MM.1S (cell line): ENCODE measurements at regions not wholly inside any gene's neighbourhood (a gene's known extent, or its start where the extent isn't known, plus 50 kb on each side); places are given as distances from the start of the nearest gene placed in this dataset.

Experiments
- EZH2 ChIP-seq: fragments of 300-600 bp; sonication (generic); optimal IDR thresholded peaks from 2 replicates; pipeline ENCODE3; 2017; ENCODE audit warnings: low read depth, mild to moderate bottlenecking, antibody characterized with exemption, low read length, mixed read lengths
- TF ChIP-seq, protein P1 (sequence below): fragments of 300-600 bp; sonication (generic); IDR thresholded peaks from 2 replicates; pipeline ENCODE4 v1.5.1; 2016; ENCODE audit warnings: antibody characterized with exemption, low read length, mixed read lengths

DNA sequence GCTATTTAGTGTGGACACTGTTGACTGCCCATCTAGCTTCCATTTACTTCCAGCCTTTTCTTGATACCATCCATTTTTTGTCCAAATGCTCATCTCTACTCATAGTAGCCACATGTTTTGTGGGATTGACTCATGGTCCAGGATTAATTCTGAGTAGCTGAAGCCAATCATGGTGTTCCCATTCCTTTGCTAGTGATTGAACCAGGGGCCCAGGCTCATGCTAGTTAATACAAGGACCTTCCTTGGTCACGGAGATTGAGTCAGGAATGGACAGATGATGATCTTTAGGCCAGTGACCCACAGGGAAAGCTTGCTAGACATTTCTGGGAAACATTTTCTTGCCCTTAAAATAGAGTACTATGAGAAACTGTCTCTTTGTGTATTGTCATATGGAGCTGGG lies 272.9 kb upstream of the RIOK2 start:
- TF ChIP-seq EZH2: no peak
- TF ChIP-seq, protein P1, sequence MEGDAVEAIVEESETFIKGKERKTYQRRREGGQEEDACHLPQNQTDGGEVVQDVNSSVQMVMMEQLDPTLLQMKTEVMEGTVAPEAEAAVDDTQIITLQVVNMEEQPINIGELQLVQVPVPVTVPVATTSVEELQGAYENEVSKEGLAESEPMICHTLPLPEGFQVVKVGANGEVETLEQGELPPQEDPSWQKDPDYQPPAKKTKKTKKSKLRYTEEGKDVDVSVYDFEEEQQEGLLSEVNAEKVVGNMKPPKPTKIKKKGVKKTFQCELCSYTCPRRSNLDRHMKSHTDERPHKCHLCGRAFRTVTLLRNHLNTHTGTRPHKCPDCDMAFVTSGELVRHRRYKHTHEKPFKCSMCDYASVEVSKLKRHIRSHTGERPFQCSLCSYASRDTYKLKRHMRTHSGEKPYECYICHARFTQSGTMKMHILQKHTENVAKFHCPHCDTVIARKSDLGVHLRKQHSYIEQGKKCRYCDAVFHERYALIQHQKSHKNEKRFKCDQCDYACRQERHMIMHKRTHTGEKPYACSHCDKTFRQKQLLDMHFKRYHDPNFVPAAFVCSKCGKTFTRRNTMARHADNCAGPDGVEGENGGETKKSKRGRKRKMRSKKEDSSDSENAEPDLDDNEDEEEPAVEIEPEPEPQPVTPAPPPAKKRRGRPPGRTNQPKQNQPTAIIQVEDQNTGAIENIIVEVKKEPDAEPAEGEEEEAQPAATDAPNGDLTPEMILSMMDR: no peak
